Keratinocyte (primary cell): ENCODE measurements at regions not wholly inside any gene's neighbourhood (a gene's known extent, or its start where the extent isn't known, plus 50 kb on each side); places are given as distances from the start of the nearest gene placed in this dataset.

Experiments used
- EZH2 ChIP-seq: IDR thresholded peaks from one replicate; pipeline ENCODE4 v1.6.1; 2012; ENCODE audit warnings: inconsistent platforms, mild to moderate bottlenecking, low read length, moderate library complexity
- TF ChIP-seq, protein P1 (sequence below), 3 experiments: IDR thresholded peaks in 1 of 3; conservative IDR thresholded peaks in 1 of 3; optimal IDR thresholded peaks in 1 of 3; 2 replicates in 2 of 3; 3 replicates in 1 of 3; pipeline versions ENCODE3 to v1.5.1; 2011; ENCODE audit warnings: low read length in 3 of 3, mild to moderate bottlenecking in 3 of 3, moderate library complexity in 2 of 3, control low read depth in 1 of 3, inconsistent platforms in 1 of 3; ENCODE audit not compliant: insufficient read depth in 2 of 3; ENCODE audit errors: extremely low read depth in 1 of 3

- TF ChIP-seq, protein P1, sequence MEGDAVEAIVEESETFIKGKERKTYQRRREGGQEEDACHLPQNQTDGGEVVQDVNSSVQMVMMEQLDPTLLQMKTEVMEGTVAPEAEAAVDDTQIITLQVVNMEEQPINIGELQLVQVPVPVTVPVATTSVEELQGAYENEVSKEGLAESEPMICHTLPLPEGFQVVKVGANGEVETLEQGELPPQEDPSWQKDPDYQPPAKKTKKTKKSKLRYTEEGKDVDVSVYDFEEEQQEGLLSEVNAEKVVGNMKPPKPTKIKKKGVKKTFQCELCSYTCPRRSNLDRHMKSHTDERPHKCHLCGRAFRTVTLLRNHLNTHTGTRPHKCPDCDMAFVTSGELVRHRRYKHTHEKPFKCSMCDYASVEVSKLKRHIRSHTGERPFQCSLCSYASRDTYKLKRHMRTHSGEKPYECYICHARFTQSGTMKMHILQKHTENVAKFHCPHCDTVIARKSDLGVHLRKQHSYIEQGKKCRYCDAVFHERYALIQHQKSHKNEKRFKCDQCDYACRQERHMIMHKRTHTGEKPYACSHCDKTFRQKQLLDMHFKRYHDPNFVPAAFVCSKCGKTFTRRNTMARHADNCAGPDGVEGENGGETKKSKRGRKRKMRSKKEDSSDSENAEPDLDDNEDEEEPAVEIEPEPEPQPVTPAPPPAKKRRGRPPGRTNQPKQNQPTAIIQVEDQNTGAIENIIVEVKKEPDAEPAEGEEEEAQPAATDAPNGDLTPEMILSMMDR (optimal IDR thresholded peaks at IDR 0.05 in 1 of 3, IDR thresholded peaks at IDR 0.05 in 1 of 3, conservative IDR thresholded peaks at IDR 0.05 in 1 of 3; ENCODE audit: extremely low read depth in 1 of 3, insufficient read depth in 2 of 3, low read length in 3 of 3) = no peak
- no peak for TF ChIP-seq EZH2
These were observed 387.8 kb downstream of the CD83 start for GRCh38 chr6:14505401-14505800.
